Right forelimb (tissue), 1 donor: ENCODE measurements at regions not wholly inside any gene's neighbourhood (a gene's known extent, or its start where the extent isn't known, plus 50 kb on each side); places are given as distances from the start of the nearest gene placed in this dataset.
A peak's percentile ranks its signal among the peaks of the same experiment; 100 is the strongest.

Experiments used
- DNase-seq: peaks from one replicate; pipeline ENCODE4 v3.0.0-alpha.2; 2018

DNA sequence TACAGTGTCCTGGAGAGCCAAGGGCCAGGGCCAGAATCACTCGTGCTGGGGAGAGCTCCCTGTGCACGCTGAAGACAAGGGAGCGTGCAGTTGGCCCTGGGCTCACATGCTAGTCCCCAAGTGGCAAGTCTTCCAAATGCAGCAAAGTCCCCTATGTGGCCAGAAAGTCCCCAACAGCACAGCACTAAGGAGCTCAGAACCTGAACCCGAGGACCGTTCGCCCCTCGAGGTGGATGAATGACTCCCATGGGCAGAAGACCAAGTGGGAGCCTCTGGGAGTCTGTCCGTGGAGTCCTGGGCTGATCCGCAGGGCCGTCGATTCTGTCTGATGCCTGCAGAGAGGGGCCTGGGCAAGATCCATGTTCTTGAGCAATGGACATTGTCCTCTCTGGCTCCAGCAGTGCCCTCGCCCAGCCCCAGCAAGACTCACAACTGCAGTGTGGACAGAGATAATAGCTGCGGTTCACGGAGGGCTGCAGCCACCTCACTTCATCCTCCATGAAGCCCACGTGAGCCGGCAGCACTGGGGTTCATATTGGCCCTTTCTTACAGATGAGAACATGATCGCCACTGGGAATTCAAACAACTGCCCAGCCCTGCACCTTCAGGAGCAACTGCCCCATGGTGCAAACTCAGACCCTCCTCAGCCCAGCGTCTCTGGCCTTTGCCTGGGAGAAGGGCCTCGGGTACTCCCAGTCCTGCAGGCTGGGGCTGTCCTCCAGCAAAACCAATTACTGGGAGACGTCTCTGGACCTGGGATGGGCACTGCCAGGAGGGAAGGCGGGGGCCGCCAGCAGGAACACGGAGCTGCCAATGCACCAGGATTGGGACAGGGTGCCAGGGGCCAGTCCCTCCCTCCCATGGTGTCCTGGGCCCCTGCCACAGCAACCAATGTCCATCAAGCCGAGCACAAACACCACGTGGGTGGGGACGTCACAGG lies 243.7 kb downstream of the NPHP4 start:
- no peak for DNase-seq

DNA sequence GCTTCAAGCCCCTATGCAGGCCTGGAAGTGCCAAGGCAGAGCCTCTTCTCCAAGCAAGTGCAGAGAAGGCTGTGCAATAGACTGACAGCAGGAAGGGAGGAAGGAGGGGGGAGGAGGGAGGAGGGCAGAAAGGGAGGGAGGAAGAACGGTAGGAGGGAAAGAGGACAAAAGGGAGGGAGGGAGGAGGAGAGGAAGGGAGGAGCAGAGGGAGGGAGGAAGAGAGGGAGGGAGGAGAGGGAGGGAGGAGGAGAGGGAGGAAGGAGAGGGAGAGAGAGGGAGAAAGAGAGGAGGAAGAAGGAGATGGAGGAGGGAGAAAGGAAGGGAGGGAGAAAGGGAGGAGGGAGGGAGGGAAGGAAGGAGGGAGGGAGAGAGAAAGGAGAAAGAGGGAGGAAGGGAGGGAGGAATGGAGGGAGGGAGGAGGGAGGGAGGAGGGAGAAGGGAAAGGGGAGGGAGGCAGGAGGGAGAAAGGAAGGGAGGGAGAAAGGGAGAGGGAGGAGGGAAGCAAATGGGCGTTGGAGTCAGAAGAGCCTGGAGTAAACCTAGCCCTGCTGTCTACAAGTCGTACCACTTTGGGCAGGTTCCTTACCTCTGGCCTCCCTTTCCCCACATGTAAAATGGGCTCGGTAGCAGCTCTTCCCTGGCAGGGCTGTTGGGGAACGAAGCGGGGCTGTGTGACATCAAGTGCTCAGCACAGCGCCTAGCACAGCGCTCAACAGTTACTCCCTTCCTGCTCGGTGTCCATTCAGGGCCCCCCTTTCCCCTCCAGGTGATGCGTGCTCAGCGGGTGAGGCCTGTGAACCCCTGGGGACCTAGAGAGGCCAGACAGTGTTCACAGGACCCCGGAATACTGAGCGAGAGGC lies 244.6 kb downstream of the NPHP4 start:
- no peak for DNase-seq

DNA sequence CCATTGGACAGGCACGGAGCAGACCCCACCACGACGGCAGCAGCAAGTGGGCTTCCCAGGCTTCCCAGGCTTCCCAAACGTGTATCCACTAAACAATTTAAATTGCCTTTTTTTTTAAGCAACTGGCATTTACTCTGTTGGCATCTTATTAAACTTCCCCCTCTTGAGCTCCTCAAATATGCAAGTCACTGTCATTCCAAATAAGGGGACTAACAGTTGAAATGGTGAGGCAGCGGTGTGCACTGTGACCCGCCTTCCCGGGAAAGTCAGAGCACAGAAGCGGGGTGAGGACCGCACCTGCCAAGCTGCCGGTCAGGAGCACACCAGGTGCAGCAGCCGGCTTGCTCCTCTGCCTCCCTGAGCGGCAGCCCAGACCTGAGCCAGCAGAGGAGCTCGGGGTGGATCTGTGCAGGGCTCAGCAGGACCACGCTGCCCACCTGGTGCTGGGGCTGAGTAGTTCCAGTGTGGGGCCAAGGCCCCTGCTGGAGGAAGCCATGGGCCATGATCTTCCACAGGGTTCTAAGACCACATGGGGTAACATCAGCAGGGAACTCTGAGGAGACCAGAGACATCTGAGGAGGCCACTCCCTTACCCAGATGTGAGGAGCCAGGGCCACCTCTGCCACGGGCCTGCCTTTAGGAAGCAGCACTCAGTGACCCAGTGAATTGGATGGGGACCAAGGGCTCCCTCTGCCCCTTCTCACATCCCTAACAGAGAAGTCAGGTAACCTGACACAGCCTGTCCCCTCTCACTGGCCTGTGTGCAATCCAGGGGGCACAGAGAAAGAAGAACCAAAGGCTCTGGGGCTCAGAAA lies 245.4 kb downstream of the NPHP4 start:
- DNase-seq = no peak

DNA sequence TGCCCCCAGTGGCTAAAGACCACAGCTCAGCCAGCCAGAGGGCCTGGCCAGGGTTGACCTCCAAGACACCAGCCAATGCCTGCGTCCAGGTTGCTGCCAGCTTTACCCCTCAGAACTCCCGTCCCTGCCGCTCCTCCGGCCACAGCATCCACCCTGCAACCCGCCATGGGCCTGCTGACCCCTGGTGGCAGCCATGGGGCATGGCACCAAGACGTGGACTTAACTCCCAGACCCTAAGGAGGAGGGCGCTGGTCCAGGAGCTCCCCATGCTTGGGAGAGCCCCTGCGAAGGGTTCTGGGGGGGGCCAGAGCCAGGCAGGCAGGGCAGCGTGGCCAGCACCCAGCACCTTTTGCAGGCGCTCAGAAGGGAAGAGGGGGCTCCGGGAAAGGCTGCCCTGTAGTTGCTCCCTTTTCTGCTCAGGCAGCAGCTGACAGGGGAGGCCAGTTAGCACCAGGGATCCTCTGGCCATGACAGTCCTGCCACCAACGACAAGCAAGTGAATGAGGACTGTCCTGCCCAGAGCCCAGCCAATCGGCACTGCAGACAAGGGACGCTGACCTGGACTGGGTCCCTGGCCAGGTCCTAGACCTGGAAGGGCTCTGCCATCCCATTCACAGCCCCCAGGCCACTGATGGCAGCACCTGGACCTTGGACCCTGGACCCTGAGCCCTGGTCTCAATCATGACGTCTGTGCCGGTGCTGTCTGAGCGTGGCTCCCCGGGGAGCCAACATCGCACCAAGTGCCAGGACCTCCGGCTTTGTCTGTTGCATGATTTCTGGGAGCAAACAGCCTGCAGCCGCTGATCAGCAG lies 246.2 kb downstream of the NPHP4 start:
- peak; percentile 84 for DNase-seq

DNA sequence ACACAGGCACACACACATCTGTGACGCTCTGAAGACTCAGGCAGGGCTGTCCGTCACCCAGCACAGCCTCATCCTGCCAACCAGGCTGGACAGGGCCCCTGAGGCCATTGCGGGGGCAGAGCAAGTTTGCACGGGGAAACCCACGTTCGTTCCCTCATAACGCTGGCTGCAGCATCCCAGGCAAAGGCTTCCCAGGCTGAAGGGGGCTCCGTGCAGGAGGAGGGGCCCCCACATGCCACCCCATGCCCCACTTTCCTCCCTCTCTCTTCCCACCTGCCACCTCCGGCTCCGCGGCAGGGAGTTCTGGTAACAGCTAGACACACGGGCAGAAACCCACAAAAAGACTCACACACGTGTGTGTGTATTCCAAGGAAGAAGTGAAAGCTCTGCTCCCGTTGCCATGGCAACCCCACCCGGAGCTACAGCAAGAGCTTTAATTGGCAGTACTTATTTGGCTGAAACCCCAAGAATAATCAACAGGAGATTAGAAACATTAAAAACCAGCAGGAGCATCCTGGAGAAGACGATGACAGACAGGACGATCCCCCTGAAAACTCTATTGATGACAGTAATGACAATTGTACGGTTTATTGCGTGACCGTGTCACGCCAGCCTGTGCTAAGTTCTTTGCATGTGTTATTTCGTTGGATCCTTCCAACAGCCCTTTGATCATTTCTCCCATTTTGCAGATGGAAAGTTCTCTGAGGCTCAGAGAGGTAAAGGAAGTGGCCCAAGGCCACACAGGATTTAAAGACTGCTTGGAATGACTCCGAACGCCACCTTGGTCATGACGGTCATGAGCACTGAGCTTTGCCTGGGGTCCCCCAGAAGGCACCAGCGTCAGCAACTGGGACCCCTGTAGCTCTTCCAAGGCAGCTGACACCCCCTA lies 247.1 kb downstream of the NPHP4 start:
- no peak for DNase-seq

DNA sequence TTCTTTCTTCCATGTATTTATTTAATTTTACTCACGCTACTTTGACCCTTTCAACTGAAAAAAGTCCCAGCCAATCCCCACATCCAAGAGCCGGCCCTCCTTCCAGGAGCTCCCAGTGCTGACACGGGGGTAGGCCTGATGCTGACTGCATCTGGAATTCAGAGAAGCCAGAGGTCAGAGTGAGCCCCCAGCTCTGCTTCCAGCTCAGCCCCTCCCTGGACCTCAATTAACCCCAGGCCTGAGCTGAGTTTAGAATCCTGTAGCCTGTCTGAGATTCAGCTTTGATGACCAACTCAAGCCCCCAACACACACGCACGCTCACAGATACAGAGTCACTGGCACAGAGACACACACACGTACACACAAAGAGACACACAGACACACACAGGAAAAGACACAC lies 247.9 kb downstream of the NPHP4 start:
- DNase-seq = no peak

DNA sequence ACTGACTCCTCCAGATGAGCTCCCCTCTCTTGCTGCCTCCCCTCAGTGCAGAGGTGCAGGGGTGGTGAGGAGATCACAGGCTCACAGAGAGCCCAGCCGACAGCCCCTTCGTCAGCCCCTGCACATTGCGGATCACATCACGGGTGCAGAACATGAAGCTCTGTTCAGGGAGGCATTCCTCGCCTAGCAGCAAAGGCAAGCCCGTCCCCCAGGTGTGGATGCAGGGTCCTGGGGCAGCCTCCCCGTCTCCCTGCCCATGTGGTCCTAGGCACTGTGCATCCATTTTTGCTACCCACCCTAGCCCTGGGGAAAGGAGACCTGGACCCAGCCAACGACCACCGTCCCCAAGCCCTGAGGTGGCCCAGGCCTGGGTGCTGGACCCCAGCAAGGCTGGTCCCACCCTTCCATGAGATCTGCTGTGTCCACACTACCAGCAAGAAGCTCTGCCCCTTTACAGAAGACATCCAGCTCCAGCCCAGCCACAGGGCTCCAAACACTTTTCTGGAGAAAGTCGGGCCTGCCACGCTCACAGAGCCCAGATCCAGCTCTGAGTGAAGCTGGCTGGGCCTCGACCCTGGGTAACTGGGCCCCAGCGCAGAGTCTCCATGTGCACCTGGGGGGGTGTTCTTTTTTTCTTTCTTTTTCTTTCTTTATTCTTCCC lies 248.7 kb downstream of the NPHP4 start:
- DNase-seq = no peak

DNA sequence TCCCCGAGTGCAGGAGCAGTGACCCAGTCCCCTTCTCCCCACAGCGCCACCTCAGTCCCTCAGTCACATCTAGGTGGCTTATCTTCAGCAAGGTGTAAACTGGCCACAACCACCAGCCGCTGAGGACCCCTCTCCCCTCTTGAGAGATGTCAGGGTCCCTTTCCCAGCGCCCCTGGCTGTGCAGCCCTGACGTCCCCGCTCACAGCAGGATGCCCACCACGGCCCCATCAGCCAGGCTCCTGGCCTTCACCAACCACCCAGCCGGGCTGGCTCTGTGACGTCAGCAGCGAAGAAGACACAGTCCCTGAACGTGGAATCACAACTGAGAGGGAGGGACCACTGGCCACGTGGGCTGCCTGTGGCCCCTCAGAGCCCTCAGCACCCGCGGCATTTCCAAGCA lies 249.4 kb downstream of the NPHP4 start:
- DNase-seq = no peak

DNA sequence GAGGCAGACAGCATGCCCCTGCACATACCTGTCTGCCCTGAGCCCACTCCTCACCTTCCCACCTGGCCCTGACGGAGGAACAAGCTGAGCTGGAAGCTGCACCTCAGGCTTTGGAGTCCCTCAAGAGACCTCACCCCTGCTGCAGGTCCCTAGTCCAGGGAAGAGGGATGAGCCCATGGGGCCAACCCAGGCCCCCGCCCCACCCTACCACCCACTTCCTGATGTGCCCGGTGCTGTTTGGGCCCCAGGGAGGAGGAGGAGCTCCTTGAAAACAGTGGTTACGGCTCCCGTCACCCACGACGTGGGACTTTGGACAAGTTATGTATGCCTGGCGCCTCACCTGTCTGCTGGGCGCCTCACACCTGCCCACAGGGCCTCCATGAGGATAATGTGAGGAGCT lies 250.2 kb downstream of the NPHP4 start:
- no peak for DNase-seq

DNA sequence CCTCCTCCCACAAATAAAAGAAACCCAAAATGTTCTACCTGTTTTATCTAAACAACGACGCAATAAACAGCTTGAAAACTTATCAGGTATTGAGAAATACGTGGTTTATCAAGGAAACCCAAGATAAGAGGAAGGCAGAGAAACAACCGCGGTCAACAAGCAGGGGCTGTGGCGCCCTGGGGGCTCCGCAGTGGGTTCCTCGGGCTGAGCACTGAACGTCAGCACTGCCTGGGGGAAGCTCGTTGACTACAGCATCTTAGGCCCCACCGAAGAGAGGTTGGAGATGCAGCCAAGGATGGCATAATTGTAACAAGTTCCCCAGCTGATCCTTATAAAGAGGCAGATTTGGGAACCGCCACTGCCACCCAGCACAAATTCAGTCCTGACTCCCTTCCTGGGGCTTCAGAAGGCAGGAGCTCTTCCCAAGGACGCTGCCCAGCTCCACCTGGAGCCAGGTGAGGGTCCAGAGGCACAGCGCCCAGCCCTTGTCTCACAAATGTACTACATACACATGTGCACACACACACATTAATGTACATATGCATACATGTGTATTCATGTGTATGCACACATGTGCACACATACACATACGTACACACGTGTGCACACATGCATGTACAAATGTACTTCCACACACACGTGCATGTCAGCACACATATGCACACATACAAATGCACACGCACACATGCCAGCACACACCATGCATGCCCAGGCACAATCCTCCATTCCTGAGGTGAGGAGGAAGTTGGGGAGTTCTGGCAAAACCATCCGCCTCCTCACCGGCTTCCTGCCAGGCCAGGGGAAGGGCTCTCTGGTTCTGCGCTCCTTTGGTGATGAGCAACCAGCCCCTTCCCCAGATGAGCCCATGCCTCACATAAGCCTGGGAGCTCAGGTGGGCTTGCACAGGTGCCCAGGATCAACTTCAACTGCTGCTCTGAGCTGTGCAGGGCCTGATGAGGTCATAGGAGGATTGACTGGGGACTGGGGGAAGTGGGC lies 251.1 kb downstream of the NPHP4 start:
- DNase-seq = no peak

DNA sequence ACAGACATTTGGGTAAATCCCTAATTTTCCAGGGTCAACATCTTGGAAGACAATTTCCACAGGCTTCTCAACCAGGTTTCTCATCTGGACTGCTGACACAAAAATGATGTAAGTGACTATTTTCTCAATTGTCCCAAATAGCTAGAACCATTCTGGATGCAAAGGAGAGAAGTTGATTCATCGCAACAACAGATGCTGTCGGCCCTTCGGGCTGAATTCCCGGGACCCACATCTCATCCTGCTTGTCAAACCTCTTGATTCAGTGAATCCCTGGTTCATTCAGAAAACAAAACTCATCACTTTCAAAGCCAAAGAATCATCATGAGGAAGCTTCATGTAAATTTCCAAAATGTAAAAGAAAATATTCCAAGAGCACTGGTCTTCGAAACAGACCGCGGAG lies 251.8 kb downstream of the NPHP4 start:
- DNase-seq = no peak

DNA sequence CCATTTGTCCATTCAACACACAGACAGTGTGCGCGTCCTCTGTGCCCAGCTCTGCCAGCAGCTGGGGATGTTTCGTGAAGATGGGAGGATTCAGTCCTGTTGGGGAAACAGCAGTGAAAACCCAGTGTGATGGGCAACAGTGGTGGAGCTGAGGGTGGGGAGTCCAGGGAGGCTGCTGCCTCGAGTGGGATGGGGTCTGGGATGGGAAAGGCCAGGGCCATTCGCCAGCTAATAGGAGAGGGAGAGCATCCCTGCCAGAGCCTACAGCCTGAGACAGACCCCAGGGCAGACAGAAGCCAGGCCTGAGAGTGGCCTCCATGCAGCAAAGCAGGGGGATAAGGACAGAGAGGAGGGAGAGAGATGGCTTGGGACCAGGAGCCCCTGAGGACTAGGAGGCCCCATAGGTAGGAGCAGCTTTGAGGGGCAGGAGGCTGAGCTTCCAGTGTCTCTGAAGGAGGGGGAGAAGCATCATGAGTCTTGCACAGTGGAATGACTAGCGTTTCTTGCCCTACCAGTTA lies 252.6 kb downstream of the NPHP4 start:
- no peak for DNase-seq

DNA sequence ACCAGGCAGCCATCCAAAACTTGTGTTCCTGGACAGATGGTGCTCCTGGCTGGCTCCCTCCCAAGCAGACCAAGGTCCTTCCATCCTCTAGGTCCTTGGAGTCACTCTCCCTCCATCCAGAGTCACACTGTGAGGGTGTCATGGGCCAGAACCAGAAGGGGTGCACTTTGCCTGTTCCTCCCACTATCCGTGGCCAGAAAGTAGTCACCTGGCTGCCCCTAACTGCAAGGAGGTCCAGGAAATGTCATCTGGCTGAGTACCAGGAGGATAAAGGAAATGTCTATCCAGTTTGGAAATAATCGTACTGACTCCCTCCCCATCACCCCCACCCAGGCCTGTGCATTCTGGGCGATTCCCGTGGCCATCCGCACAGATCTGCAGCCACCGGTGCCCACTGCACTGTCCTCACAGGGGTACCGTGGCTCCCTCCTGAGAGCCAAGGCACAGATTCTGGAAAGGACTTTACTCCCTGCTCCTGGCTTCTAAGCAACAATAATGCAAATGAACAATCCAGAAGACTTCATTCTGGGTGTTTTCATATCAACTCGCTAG lies 253.2 kb downstream of the NPHP4 start:
- no peak for DNase-seq

DNA sequence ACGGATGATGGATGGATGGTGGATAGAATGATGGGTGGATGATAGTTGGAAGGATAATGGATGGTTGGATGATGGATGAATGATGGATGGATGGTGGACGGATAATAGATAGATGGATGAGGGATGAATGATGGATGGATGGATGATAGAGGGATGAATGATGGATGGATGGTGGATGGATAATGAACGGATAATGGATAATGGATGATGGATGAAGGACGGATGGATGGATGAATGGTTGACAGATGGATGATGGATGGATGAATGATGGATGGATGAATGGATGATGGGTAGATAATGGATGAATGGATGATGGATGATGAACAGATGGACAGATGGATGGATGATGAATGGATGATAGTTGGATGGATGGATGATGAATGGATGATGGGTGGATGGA lies 255.1 kb downstream of the NPHP4 start:
- no peak for DNase-seq

DNA sequence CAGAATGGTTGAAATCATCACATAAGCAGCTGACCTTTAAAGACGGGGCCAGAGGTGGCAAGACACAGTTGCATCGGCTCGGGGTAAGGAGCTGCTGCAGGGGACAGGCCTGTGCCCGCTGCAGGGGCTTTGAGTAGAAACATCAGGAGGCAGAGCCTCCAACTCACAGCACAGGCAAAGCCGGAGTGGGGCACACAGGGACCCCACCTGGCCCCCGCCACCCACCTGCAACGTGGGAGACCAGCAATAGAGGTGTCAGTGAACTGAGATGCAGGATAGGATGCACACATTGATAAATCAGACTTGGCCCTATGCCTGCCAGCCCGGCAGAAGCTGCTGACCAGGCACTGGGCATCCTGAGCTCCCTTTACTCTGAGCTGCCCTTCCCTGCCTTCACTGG lies 257.2 kb downstream of the NPHP4 start:
- no peak for DNase-seq

DNA sequence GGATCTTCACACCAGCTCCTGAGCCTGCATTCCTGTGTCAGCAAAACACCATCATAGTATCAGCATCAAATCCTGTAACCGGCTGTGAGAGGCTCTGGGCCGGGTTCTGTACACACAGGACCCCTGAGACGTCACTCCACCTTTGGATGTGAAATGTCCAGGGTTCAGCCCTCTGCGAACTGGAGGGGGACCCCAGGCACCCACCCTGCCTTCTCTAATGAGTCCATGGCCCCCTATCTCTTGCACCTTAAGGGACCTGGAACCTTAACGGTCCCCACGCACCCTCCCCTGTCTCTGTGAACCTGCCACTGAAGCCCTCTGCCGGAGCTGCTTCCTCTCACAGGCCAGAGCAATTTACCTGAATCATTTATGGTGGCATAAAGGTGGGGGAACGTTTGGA lies 257.8 kb downstream of the NPHP4 start:
- DNase-seq = no peak

DNA sequence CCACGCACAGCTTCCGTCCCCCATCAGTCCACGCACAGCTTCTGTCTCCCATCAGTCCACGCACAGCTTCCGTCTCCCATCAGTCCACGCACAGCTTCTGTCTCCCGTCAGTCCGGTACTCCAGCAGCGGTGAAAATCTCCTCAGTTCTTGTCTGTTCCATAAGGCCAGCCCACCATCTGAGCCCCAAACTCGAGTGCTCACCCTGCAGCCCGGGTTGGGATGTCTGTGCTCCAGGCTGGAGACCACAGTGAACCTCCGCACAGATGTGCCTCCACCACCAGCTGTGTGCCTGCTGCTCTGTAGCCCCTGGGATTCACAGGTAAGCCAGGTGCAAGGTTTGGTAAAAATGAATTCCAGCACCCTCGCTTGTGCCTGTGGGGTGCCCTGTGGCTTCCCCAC lies 258.6 kb downstream of the NPHP4 start:
- DNase-seq = no peak

DNA sequence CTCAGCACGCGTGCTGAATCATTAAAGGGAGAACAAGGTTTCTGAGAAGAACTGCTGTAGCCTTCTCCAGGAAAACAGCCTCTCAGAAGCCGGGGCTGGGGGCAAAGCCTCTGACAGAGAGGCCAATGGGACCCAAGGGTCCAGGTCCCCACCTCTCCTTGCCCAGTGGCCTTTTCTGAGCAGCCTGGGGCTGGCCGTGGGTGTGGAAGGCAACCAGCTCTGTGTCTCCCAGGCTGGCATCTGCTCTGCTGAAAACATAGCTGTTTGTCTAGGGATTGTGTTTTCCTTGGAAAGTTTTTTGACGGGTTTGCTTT lies 261.2 kb downstream of the NPHP4 start:
- no peak for DNase-seq
